SK-N-SH (cell line): ENCODE measurements at regions not wholly inside any gene's neighbourhood (a gene's known extent, or its start where the extent isn't known, plus 50 kb on each side); places are given as distances from the start of the nearest gene placed in this dataset.

Experiments used
- CTCF ChIP-seq: fragments of 200-600 bp; sonication (generic); IDR thresholded peaks from 2 replicates; pipeline ENCODE4 v1.6.1; 2017; ENCODE audit warnings: antibody characterized with exemption, mild to moderate bottlenecking, moderate library complexity
- GABPA ChIP-seq: IDR thresholded peaks from 2 replicates; pipeline ENCODE4 v1.4.0; 2012; ENCODE audit warnings: low read depth, mild to moderate bottlenecking
- GATA2 ChIP-seq: sonication (generic); formaldehyde crosslinking; IDR thresholded peaks from 2 replicates; pipeline ENCODE4 v1.5.0; 2020; ENCODE audit warnings: mild to moderate bottlenecking, missing genetic modification reagents
- NFIC ChIP-seq: IDR thresholded peaks from 2 replicates; pipeline ENCODE4 v1.4.0; 2012; ENCODE audit warnings: borderline replicate concordance
- NRF1 ChIP-seq: IDR thresholded peaks from 2 replicates; pipeline ENCODE4 v1.6.1; 2012; ENCODE audit warnings: low read depth, mild to moderate bottlenecking, low read length
- POLR2AphosphoS5 ChIP-seq: IDR thresholded peaks from 2 replicates; pipeline ENCODE4 v1.6.1; 2012; ENCODE audit warnings: low read depth, low read length
- RAD21 ChIP-seq: IDR thresholded peaks from 2 replicates; pipeline ENCODE4 v1.6.1; 2012; ENCODE audit warnings: mild to moderate bottlenecking, low read length
- TF ChIP-seq, protein P1 (sequence below): IDR thresholded peaks from 2 replicates; pipeline ENCODE4 v1.6.1; 2012; ENCODE audit warnings: mild to moderate bottlenecking, low read depth, low read length, moderate library complexity

DNA sequence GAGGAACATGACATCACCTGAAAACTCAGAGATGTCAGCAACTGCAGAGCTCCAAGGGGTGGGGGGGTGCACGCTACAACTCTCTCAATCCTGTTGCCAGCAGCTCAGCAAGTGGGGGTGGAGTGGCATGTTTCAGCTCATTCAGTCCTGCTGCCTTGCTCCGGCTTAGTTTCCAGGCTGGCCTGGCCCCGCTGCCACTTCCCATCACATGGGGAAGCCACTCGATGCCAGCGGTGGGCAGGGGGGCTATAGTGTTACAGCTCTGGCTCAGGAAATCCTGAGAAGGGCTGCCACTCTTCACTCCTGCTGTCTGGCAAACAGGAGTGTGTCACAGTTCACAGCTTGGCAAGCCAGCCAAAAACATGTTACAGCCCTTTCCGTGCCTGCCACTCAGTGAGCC is 356.5 kb upstream of the GULP1 start:
- no peak for TF ChIP-seq CTCF
- no peak for TF ChIP-seq RAD21
- no peak for TF ChIP-seq GATA2 (CRISPR knock-in tag)
- TF ChIP-seq NRF1: no peak
- TF ChIP-seq POLR2AphosphoS5: no peak
- TF ChIP-seq GABPA: no peak
- TF ChIP-seq, protein P1, sequence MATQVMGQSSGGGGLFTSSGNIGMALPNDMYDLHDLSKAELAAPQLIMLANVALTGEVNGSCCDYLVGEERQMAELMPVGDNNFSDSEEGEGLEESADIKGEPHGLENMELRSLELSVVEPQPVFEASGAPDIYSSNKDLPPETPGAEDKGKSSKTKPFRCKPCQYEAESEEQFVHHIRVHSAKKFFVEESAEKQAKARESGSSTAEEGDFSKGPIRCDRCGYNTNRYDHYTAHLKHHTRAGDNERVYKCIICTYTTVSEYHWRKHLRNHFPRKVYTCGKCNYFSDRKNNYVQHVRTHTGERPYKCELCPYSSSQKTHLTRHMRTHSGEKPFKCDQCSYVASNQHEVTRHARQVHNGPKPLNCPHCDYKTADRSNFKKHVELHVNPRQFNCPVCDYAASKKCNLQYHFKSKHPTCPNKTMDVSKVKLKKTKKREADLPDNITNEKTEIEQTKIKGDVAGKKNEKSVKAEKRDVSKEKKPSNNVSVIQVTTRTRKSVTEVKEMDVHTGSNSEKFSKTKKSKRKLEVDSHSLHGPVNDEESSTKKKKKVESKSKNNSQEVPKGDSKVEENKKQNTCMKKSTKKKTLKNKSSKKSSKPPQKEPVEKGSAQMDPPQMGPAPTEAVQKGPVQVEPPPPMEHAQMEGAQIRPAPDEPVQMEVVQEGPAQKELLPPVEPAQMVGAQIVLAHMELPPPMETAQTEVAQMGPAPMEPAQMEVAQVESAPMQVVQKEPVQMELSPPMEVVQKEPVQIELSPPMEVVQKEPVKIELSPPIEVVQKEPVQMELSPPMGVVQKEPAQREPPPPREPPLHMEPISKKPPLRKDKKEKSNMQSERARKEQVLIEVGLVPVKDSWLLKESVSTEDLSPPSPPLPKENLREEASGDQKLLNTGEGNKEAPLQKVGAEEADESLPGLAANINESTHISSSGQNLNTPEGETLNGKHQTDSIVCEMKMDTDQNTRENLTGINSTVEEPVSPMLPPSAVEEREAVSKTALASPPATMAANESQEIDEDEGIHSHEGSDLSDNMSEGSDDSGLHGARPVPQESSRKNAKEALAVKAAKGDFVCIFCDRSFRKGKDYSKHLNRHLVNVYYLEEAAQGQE: no peak
- TF ChIP-seq NFIC: no peak
